Neural cell (in vitro differentiated cells): ENCODE measurements at regions not wholly inside any gene's neighbourhood (a gene's known extent, or its start where the extent isn't known, plus 50 kb on each side); places are given as distances from the start of the nearest gene placed in this dataset.

ENCODE experiments used
- CTCF ChIP-seq: fragments of 450-650 bp; IDR thresholded peaks from 2 replicates; pipeline ENCODE4 v1.5.1; 2014; ENCODE audit warnings: antibody characterized with exemption, mild to moderate bottlenecking, moderate library complexity; ENCODE audit not compliant: poor library complexity, severe bottlenecking
- EZH2 ChIP-seq: fragments of 200-600, 300-800 bp; shearing (Covaris generic), sonication (generic); IDR thresholded peaks from 2 replicates; pipeline ENCODE4 v1.6.1; 2014; ENCODE audit warnings: antibody characterized with exemption, low read length, borderline replicate concordance, mild to moderate bottlenecking; ENCODE audit not compliant: insufficient read depth, poor library complexity, severe bottlenecking
- POLR2AphosphoS5 ChIP-seq: IDR thresholded peaks from 2 replicates; pipeline ENCODE4 v1.6.1; 2012

DNA sequence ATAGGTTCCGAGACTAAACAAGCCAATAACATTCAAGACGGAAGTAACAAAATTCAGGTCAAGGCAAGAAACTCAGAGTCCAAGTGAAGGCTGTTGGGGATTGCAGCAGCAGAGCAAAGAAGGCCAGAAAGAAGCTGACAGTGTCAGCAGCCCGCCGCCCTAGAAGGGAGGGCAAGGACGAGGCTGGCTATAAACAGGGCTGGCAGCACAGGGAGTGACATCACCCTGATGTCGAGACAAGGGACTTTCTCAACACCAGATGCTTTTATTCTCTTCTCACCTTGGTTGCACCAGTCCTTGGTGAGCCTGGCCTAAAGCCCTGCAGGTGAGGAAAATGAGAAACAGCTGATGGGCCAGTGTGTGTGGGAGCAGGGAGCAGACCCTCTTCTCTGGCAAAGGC, 687.7 kb upstream of the NRP1 start:
- TF ChIP-seq CTCF (no peak), EZH2 (no peak), POLR2AphosphoS5 (no peak)
